ENCODE measurements at regions not wholly inside any gene's neighbourhood (a gene's known extent, or its start where the extent isn't known, plus 50 kb on each side); places are given as distances from the start of the nearest gene placed in this dataset.

- TF ChIP-seq CTCF (conservative IDR thresholded peaks at IDR 0.05 in 1 of 2, IDR thresholded peaks at IDR 0.05 in 1 of 2; ENCODE audit: low read depth in 1 of 2, low read length in 2 of 2) (no peak), EZH2 (IDR thresholded peaks at IDR 0.05; ENCODE audit: low read length, missing control alignments) (no peak)
These were observed 89.9 kb downstream of the TSEN15 start for GRCh38 chr1:184141361-184141880.

Measured in fibroblast of lung (primary cell).